ENCODE measurements at regions not wholly inside any gene's neighbourhood (a gene's known extent, or its start where the extent isn't known, plus 50 kb on each side); places are given as distances from the start of the nearest gene placed in this dataset.

DNA sequence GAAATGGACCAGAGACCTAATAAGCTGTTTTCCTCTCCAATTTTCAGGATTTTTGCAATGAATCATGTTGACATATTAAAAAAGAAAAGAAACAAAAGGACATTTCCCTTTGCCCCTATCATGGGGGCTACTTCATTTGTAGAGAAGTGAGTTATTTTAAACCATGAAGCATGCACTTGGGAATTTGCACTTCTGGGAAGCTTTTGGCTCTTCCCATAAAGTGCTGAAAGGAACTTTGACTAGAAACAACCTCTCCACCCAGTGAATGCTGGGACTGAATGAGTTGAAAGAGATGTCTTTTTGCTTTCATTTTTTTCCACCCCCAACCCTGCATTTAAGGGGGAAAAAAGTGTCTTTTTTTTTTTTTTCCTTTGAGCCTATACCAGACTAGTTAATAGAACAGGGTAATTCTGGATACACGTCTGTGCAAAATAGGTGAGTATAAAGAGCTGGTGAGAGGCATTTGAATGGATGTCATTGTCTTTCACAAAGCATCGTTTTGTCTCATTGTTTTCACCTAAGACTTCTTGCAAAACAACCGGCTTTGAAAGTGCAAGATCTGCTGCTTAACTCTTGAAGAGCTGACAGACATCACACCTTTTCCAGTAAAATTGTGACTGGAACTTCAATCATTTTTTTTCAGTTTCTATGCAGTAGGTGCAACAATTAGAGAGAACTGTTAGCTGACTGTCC is 138.7 kb upstream of the BACH2 start:
- DNase-seq (ENCODE audit: low read depth in 2 of 2): no peak

DNA sequence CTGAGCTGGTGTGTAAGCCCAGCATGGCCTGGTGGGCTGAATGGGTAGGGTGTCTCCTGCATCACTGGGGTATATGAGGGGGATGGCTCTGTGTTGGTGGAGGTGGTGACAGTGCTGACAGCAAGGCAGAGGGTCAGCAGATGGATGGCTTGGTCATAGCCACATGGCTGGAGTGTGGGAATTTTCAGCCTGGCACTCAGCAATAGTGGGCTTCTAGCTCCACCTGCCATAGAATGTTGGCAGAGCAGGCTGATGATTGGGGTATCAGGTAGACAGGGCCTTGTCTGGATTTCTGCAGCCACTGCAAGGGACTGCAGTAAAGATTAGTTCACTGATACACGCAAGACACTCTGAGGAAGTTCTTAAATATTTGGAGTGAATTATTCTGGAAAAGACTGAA is 137.5 kb upstream of the BACH2 start:
- DNase-seq (ENCODE audit: low read depth in 2 of 2): no peak

DNA sequence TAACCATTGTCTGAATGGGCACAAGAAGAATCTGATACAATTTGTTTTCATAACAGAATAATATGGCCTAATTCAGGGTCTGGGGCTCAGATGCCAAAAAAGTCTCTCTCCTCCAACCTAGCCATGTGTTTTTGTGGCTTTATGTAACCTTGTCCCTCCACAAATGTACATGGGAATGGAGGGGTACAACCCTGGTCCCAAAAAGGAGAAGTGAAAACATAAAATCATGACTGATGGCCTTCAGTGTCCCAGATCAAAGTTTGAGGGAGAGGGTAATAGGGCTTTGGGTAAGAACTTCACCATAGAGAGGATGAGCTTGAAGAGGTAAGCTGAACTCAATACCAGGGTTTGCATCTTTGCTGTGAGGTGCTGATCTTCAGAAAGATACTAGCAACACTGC is 136.3 kb upstream of the BACH2 start:
- DNase-seq (ENCODE audit: low read depth in 2 of 2): no peak

DNA sequence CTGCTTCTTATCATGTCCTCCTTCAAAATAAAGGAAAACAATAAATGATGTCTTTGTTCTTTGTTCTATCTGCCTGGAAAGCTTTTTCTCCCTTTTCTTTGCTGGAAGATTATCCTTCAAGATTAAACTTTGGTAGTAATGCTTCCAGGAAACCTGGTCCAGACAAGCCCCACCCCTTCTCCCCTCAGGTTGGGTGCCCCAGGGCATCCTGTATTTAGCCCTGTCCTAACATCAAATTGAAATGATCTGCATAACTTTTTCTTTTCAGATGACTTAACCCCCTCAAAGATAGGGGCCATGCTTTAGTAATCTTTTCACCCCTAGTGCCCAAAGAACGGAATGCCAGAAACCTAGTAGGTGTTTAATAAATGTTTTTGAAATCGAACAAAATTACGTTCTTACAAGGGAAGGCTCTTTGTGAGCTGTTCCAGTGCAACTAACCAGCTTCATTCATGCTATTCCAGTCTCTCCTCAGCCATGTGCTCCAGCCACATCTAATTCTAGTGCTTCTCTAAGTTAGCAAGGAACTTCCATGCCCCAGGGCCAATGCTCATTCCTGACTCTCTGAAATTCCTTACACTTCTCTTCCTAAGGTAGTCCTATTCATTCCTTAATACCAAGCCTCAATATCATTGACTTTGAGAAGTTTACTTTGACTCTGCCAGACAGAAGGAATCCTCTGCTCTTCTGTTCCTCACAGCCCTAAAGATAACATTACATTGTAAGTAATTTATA is 135.6 kb upstream of the BACH2 start:
- no peak for DNase-seq (ENCODE audit: low read depth in 2 of 2)

DNA sequence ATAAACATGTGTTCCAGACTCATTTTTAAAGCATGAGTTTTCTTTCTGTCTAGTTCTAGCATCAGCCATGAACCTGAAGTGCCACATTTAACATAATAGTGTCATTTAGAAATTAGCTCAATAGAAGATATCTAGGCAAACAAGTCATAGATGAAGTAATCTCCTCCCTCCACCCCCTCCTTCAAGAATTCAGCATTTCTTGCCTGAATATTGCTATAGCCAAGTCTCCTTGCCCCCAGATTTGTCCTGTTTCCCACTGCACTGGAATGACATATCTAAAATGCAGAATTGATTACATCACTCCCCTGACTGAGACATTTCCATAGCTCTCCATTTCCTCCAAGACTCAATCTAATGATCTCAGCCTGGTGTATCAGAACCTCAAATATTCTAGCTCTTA is 134.9 kb upstream of the BACH2 start:
- DNase-seq (ENCODE audit: low read depth in 2 of 2): no peak

DNA sequence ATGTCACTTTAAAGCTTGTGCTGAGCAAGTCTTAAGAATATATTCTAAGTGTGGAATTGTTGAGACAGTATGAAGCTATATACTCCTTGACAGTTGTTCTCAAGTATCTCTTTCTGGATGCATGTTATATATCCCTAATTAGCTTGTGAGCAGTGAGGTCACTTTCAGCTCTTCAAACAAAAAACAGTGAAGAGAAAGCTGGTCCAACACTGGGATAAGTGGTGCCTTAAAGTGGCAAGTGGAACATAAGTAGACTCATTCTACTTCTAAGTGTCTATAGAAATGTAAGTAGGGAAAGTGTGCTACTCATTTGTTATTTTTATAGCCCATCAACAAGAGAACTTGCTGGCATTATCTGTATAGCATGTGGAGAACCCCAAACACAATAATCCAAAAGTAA is 133.1 kb upstream of the BACH2 start:
- no peak for DNase-seq (ENCODE audit: low read depth in 2 of 2)

DNA sequence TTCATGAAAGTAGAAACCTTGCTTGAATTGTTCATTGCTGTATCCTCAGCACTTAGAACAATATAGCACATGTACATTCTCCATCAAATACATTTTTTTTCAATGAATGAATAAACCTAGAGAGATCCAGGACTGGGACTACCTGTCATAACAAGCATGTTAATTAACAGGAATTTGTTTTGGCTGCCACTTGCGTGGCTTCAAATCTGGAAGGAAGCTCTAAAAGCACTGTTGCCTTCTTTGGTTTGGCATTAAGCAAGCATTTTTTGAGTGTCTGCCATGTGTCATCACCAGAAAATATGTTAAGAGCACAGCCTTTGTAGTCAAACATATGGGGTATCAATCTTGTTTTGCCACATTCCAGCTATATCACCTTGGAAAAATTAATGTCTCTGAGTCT is 131.9 kb upstream of the BACH2 start:
- no peak for DNase-seq (ENCODE audit: low read depth in 2 of 2)

DNA sequence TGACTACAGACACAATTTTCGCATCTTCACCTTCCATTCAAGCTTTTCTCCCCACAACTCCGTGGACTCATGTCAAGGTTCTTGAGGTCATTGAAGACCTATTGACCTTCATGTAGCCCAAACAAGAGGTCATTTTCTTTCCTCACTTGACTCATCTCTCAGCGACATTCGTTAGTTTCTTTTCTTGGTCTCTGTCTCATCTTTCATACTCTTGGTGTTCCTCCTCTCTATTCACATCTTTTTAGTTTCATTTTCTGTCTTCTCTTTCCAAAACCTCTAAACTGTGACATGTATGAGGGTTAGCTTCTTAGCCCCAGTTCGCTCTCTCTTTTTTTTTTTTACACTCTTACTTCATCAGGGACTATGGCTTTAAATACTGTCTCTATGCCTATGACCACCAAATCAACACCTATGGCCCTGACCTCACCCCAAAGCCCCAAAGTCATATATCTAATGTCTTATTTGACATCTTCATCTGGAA is 128.6 kb upstream of the BACH2 start:
- DNase-seq (ENCODE audit: low read depth in 2 of 2): no peak

DNA sequence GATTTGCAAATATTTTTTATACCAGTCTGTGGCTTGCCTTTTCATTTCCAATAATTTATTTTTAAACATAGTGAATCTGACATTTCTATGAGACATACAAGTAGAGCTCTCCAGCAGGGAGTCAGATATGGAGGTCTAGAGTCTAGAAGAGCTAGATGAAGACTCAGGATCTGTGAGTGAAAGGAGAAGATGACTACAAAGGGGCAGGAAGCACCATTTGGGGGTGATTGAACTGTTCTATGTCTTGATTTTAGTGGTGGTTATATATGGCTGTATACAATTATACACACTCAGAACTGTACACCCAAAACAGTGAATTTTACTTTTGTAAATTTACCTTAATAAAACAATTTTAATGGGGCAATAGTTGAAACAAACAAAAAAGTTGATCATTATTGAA is 127.9 kb upstream of the BACH2 start:
- no peak for DNase-seq (ENCODE audit: low read depth in 2 of 2)

DNA sequence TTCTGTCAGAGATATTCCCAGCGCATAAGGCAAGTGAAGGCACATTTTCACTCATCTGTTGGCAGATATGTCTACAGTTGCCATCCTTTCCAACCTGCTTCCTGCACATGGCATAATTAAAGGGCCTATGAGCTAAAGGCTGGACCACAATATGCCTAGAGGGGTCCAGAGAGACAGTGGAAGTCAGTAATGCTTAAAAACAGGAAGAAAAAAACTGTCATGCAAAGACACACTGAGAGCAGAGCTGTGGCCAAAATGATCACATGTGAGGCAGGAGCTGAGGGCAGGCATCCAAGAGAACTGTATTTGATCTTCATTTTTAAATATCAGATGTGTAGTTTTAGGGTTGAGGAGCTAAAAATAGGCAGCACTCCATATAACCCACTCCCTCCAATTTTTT is 125.0 kb upstream of the BACH2 start:
- DNase-seq (ENCODE audit: low read depth in 2 of 2): no peak

DNA sequence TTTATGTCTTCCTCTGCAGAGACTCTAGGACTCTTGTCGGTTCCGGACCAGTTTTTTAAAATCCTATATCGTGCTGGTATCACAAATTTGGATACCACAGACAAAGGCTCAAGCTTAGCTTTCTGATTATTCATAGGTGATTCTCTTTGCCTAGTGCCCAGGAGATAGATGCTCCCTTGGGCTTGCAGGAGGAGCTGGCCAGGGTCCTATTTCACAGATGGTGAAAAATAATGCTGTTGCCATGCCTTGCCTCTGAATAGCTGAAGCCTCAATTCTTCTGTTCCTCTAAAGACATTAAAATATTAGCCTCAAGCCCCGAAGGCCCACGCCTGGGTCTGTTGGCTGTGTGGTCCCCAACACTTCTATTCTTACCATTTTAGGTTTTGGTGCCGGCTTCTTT is 123.9 kb upstream of the BACH2 start:
- no peak for DNase-seq (ENCODE audit: low read depth in 2 of 2)

DNA sequence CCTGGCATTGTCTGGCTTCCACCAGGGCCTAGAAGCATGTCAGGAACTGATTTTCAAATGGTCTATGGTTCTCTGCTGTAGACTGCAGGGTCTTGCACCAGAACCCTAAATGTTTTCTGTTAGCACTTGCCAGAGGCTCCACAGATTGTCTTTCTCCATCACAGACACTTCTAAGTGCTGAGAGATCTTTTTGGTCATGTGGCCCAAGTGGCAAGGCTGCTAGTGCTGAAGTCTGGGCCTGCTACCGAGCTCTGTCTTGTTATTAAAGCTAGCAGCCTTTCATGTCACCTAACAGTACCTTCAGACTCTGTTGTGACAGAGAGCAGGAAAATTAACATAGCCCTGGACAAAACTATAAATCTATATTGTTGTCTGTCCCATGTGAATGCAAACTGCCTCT is 120.7 kb upstream of the BACH2 start:
- DNase-seq (ENCODE audit: low read depth in 2 of 2): no peak

DNA sequence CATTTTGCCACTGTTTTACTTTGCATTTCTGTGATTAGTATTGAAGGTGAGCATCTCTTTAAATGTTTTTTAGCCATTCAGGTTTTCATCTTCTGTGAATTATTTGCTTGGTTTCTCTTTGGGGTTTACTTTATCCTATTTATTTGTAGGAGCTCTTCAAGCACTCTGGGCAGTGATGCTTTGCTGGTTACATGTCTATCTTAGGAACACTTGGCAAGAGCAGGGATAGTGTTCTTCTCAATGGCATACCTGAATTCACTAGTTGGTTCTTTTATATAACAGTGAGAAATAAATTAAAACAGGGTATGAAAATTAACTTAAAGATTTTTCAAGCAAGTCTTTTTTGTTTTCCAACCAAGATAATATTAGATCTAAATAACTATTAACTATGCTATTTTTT is 119.7 kb upstream of the BACH2 start:
- no peak for DNase-seq (ENCODE audit: low read depth in 2 of 2)

DNA sequence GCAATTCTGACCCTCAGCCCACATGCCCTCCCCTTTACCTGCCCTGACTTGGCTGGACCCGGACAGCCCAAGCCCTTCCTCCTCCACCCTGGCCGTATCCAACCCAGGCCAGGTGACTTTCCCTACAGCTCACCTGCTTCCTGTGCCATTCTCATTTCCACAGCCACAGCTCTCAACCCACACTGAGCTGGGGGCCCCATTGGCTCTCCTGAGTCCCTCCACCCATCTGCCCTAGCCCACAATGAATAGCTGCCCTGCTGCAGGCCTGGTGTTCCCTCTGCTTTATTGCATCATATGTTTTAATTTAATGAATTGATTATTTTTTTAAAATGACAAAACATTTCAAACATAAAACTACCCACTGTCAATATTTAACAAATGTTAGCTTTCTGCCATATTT is 118.5 kb upstream of the BACH2 start:
- DNase-seq (ENCODE audit: low read depth in 2 of 2): no peak

DNA sequence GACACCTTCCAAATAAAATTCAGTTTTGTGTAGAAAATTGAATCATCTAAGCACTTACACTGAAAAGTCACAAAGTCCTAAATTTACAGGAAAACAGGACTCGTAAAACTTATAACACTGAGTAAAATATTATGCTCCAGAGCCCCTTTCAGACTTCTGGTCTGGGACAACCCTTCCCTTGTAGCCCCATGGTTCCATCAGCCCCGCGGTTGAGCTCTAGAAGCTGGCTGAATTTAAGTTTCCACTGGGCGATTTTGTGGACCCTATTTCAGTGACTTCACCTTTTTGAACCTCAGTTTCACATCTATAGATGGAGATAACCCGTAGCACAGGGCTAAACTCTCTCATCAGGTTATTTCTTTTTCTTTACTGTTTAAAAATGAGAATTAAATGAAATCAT is 117.7 kb upstream of the BACH2 start:
- no peak for DNase-seq (ENCODE audit: low read depth in 2 of 2)

DNA sequence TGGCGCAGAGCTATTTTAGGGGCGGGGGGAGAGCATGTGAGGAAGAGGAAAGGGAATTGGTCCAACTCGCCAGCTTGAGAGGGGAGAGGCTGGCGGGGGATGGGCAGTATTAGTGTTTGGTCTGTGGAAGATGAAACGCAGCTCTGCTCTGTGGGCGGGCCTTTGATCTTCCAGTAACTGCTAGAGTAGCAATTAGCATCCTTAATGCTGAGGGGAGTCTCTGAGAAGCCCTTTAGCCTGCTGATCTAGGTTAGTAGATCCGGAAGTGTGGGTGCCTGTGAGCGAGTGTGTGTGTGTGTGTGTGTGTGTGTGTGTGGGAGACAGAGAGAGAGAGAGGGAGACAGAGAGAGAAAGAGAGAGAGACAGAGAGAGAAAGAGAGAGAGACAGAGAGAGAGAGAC is 117.2 kb upstream of the BACH2 start:
- peak; percentile 72 to 80 for DNase-seq (ENCODE audit: low read depth in 2 of 2)

DNA sequence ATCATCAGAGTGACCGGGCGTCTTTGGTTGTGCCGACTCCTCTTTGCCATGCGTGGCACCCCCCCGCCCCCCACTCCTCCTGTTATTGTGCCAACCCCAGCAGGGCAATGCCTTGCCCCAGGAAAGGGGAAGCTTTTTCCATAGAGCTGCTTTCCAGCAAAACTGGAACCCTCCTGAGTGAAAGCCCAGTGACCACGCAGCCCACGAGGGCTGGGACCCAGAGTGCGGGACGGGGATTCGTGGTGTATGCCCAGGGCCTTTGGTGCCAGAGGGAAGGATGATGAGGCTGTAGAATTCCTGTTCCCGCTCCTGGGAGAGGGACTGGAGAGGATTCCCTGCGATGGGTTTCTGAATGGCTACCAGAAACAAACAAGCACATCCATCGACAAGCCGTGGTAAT is 116.8 kb upstream of the BACH2 start:
- DNase-seq (ENCODE audit: low read depth in 2 of 2): no peak

DNA sequence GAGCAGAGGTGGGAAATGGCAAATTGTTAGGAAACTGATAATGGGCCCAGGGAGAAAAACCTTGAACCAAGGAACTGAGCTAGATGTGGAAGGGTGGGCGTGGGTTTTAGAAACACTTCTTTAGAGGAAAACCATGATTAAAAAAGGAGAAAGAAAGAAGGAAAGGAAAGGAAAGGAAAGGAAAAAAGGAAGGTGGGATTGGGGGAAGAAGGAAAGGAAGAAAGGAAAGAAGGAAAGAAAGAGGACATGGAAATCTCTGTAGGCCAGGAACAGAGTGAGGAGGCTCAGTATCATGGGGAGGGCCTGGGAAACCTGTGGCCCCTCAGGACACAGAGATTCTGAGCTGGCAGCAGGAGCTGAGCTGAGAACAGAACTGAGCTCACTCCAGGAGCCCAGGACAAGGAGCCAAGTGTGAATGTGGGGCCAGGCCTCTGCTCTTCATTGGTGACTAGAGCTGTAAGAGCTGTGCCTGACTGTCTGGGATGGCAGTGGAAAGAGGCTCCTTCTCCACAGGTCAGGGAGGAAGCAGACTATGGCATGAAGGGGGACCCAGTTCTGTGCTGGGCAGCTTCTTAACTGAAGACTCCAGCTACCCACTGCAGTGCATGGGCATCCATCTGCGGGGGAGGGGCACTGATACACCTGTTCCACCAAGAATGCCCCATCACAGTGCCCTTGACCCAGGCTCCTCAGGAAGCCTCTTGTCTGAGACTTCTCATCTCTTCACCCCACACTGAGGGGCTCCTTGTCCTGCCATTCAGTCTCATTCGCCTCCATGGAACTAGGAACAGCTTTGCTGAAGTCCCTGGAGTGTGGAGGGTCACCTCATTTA is 116.1 kb upstream of the BACH2 start:
- no peak for DNase-seq (ENCODE audit: low read depth in 2 of 2)

DNA sequence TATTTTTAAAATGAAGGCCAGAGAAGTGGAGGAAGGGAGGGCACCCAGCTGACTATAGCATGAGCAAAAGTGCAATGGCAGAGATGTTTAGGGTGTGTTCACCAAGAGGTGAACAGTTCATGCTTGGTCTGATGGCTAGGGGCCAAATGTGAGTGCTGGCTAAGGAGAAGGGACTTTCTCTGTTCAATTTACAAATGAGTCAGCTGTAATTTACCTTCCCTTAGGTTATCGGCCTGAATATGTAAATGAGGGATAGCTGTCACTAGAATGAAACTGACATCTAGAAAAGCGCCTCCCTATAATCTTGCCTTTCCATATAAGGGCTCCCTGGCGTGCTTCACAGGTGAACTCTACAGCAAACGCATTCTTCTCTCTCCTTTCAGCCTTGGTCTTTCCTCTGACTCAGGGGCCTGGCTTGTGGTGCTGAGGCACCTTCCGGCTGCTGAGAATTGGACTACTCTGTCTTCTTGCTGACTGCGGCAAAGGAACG is 114.7 kb upstream of the BACH2 start:
- peak in 1 of 2 donors; percentile 75 for DNase-seq (ENCODE audit: low read depth in 2 of 2)

DNA sequence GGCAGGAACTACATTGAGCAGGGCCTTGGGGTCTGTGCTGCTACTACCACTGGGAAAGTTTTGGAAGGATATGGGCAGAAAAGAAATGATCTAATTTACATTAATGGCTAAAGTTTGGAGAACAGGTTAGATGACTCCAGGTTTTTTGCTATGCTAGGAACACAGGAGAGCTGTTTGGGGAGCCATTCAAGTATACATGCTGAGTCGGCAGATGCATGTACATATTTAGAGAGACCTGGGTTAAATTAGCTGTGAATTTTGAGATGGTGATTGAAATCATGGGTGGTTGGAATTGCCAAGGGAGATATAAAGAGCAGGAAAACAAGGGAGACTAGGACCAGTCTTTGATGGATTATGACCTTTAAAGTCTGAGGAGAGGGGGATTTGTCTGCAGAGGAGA is 113.1 kb upstream of the BACH2 start:
- no peak for DNase-seq (ENCODE audit: low read depth in 2 of 2)

DNA sequence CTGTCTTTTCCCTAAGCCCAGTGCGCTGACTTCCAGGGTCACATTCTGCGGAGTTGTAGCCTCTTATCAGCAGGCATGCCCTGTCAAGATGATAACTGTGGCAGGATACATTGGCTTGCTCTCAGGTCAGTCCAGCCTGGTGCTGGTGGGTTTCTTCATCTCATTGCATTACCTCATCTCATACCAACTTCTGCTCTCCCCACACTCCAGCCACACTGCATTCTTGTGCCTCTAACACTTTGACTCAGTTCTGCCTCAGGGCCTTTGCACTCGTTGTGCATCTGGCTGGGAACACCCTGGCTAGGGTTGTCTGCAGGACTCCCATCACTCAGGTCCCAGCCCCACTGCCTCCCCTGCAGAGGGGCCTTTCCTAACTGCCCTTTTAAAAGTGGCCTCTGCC is 110.3 kb upstream of the BACH2 start:
- DNase-seq (ENCODE audit: low read depth in 2 of 2): no peak

DNA sequence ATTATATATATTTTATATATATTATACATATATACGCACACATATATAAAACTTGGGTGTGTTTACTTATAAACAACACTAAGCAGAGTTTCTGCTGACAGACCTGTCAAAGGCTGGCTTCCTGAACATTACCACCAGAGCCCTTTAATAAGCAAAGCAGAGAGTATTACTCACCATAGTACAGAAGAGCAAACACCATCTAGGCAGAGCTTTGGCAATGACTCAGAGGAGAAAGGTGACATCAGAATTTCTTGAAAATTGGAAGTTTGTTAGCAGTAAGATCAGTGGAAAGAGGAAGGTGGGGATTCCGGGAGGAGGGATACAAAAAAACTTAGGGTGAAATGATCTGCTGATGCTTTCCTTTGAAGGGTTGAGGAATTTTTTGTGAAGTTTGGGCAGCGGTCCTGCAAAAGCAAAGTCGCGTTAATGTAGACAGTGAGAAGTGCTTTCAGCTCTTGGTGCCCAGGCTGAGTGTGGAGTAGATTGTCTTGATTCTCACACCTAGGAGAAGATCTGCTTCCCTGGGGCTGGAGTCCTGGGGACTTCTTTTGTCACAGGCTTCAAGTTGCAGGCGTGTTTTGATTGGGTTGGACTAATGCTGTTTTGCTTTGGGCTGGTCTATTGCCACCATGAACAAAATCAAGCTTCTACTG is 109.6 kb upstream of the BACH2 start:
- DNase-seq (ENCODE audit: low read depth in 2 of 2): no peak

All from stimulated activated CD4-positive, alpha-beta T cell treated with anti-CD3 and anti-CD28 coated beads, Interleukin-4, amount 100 ng/mL, for 48 hours (primary cell).